GM19395 (cell line): ENCODE measurements at regions not wholly inside any gene's neighbourhood (a gene's known extent, or its start where the extent isn't known, plus 50 kb on each side); places are given as distances from the start of the nearest gene placed in this dataset.

Experiments
- ATAC-seq: cut with Tn5 transposase; IDR thresholded peaks from one replicate; pipeline ENCODE4 v1.9.1; 2021; ENCODE audit warnings: mild to moderate bottlenecking, moderate library complexity; ENCODE audit not compliant: unreplicated experiment

DNA sequence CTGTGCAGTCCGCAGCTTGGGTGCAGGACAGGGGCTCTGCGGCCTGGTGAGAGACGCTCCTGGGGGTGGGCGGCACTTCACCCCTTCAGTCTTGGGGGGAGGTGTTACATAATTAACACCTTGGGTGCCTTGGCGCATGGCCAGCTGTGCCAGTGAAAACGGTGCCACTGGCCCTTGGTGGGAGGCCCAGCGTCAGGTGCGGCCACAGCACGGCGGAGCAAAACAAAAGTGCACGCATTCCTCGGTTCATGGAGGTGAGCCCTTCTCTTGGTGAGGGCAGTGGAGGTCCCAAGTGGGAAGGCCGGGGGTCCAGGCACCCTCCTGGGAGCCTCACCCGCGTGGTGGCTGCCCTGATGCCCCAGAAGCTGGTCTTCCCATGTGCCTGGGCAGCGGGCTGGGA, 89.8 kb downstream of the ENGASE start:
- no peak for ATAC-seq

- ATAC-seq = no peak
Measured at GRCh38 chr17:79163071-79163470, 88.4 kb downstream of the ENGASE start.

- no peak for ATAC-seq
Measured at GRCh38 chr17:79162012-79162963, 87.7 kb downstream of the ENGASE start.

GRCh38 chr17:79160980-79161636, 86.5 kb downstream of the ENGASE start:
- no peak for ATAC-seq

GRCh38 chr17:79159926-79160325, 85.3 kb downstream of the ENGASE start:
- ATAC-seq = no peak

GRCh38 chr17:79159471-79159870, 84.8 kb downstream of the ENGASE start:
- no peak for ATAC-seq

DNA sequence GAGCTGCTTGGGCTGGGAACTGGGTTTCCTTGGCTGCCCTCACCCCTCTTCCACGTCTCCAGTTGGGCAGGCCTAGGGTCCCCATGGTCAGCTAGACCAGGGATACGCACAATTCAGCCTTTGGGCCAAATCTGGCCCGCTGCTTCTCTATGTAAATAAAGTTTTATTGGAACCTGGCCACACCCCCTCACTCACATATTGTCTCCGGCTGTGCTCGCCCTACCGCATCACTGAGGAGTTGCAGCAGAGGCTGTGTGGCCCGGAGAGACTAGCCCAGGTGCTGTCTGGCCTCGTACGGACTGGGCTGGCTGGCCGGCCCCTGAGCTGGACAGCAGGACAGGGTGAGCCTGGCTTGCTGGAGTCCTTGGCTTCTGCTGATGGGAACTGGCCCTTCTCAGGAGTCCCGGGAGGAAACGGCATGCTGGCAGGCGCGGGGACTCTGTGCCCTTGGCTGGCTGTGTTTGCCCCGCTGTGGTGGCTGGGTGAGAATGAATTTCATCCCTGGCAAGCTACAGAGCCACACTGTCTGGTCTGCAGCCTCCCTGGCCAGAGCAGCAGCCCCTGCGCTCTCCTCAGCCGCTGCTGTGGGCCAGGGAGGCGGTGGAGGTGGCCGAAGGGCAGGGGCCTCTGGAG, 82.0 kb downstream of the ENGASE start:
- no peak for ATAC-seq

- ATAC-seq = no peak
Measured at GRCh38 chr17:79155701-79156100, 81.1 kb downstream of the ENGASE start.

DNA sequence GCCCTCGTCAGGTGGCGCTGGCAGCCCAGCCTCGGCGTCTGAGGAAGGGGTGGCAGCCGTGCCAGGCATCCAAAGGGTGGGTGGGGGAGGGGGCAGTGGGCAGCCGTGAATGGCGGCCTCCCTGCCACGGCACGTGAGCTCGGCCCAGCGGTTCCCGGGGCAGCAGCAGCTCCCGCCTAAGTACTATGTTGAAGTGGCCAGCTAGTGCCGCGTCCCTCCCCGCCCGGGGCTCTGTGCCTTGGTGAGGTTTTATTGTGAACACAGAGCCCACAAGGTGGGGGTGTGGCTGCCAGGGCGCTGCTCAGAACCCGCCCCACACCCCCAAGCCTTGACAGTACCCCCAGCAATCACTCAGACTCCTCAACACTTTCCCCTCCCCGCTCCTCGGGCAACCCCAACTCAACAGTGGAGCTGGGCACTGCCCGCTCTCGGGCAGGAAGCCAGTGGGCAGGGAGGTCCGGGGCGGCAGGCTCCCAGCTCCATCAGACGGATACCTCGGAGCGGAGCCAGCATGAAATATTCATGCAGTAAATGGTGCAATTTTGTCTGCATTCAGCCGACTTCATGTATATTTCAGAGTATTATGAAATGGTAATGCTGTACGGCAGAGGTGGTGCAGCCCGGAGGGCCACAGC, 80.4 kb downstream of the ENGASE start:
- no peak for ATAC-seq

DNA sequence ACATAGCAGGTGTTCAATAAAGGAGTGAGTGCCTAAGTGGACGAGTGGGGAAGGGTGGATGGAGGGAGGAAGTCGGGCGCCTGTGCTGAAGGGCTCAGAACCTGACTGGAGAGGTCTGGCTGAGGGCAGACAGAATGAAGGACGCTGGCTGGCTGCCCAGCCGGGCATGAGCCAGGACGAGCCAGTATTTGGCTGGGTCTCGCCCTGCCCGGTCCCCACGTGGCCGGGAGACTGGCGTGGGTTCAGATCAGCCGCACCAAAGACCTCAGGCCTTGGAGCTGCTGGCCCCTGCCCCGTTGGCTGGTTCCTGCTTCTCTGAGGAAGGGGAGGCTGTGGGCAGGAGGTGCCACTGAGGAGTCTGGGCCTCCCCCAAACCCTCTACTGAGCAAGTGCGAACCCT, 79.8 kb downstream of the ENGASE start:
- no peak for ATAC-seq

DNA sequence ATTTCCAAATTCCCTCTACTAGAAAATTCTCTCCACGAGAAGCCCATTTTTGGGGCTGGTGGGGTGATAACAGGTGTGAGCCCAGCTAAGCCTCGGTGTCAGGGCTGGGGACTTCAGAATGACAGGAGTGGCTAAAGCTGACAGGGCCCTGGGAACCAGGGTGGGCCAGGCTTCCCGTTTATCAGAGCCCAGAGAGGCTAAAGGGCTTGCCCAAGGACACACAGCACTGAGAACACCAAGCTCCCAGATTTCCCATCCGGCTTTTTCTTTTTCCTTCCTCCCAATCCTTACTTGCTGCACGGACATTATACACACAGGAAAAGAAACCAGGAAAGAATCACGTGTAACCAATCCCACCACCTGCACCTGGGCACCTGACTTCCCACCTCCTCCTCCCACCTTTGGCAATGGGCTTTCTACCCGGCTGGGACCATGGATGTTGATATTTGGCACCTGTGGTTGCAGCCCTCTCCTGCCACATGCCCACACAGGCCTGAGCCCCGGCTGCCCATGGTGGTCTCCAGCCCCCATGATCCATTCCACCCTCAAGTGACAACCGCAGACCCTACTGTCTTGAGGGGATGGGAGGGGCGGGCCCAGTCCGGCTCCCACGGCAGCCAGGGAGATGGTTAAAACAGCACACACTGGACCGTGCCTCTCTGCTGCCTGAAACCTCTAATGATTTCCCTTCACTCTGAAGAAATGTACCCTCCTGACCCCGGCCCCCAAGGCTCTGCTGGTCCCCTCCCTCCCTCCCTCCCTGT, 78.9 kb downstream of the ENGASE start:
- ATAC-seq = no peak

DNA sequence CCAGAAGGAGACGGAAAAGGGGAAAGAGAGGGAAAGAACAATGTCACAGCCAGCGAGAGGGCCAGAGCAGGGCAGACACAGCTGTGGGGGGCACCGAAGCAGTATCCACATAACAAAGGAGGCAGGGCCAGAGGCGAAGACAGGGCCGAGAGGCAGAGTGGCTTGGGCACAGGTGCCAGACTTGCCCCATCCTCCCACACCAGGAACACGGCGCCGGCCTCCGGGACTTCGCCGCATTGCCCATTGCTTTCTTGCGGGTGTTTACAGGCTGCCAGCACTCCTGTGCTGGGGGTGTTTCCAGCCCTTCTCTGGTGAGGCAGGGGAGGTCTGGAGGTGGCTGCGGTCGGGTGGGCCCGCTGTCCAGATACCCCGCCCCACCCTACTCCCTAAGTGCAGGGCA, 78.0 kb downstream of the ENGASE start:
- ATAC-seq = no peak

- no peak for ATAC-seq
Measured at GRCh38 chr17:79152110-79152509, 77.5 kb downstream of the ENGASE start.

GRCh38 chr17:79150799-79151198, 76.2 kb downstream of the ENGASE start:
- ATAC-seq = no peak

GRCh38 chr17:79150035-79150733, 75.6 kb downstream of the ENGASE start:
- ATAC-seq = no peak

GRCh38 chr17:79148584-79148983, 74.0 kb downstream of the ENGASE start:
- no peak for ATAC-seq

- ATAC-seq = no peak
Measured at GRCh38 chr17:79147746-79148506, 73.3 kb downstream of the ENGASE start.

DNA sequence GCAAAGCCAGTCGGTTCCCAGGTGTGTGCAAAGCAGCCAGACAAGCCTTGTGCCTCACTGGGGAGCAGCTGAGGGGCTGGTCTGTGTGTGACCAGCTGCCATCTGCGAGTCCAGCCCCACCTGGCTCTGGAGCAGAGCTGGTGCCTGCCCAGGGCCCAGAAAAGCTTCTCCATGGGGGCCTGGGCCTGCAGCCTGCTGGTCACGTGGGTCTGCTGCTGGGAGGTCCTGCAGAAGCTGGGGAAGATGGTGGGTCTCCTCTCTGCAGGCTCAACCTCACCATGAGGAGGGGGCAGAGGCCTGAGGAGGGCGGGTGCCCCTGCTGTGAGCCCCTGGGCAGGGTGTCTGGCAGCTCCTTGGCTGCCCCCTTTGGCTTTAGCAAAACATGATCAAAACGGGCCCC, 71.9 kb downstream of the ENGASE start:
- no peak for ATAC-seq

GRCh38 chr17:79145548-79145947, 70.9 kb downstream of the ENGASE start:
- ATAC-seq = no peak
